ENCODE measurements at regions not wholly inside any gene's neighbourhood (a gene's known extent, or its start where the extent isn't known, plus 50 kb on each side); places are given as distances from the start of the nearest gene placed in this dataset.

- TF ChIP-seq POLR2A (IDR thresholded peaks at IDR 0.05; ENCODE audit: low read depth, low read length) = no peak
- TF ChIP-seq TAF1 (IDR thresholded peaks at IDR 0.05; ENCODE audit: low read depth, low read length) = no peak
- TF ChIP-seq POLR2AphosphoS5 (IDR thresholded peaks at IDR 0.05; ENCODE audit: low read depth, low read length) = no peak
Observed at GRCh38 chr10:36017137-36017536, 375.0 kb upstream of the FZD8 start.

Measured in GM12891 (cell line).